ENCODE measurements at regions not wholly inside any gene's neighbourhood (a gene's known extent, or its start where the extent isn't known, plus 50 kb on each side); places are given as distances from the start of the nearest gene placed in this dataset.

DNA sequence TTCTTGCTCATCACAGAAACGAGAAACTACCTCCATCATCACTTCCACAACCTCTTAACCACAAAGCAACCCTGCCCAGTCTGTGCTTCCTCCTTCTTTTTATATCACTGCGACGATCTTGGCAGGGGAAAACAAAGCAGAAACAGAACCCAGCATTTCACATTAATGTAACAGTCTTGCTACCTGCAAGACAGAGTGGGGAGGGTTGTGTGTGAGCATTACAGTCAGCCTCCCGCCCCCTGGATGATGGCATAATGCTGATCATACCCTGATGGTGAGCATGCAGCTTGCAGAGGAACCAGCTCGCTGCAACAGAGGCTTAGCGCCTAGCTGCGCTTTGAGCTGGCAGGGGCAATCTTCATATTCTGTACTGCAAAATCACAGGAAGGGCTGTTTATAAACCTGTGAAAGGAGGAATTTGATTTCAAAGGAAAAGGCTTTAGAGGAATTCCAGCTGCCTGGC is 376.1 kb downstream of the IRS1 start:
- peak; percentile 56 for DNase-seq

DNA sequence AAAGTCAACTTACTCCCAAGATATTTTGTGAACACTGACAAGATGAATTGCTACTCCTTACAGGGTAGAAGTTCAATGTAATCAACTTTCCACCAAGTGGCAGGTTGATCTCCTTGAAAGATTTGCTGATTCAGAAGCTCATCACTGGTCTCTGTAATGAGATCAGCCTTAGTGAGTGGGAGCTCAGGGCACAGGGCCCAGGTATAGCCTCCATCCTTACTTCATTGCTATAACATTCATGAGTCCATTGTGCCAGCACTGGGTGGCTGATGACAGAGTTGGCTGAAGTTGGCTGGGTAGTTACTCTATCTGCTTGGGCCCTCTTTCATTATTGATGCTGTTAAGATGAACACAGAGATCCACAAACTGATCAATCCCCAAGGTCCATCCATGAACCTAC is 379.0 kb downstream of the IRS1 start:
- DNase-seq, result no peak

DNA sequence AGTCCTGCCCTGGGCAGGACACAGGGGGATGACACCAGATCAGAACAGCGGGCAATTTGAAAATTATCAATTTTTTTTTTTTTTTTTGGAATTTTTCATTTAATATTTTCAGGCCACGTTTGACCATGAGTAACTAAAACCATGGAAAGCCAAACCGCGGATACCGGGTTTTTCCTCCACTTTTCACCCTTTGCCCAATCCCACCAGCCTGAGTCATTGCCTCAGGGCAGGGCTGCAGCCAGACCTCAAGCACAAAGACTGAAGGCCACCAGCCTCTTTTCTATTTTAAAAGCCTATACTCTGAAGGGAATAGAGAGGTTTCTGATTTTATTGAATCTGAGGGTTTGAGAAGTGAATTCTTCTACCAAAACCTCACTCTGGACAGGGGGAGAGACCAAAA is 381.1 kb downstream of the IRS1 start:
- DNase-seq, result no peak

DNA sequence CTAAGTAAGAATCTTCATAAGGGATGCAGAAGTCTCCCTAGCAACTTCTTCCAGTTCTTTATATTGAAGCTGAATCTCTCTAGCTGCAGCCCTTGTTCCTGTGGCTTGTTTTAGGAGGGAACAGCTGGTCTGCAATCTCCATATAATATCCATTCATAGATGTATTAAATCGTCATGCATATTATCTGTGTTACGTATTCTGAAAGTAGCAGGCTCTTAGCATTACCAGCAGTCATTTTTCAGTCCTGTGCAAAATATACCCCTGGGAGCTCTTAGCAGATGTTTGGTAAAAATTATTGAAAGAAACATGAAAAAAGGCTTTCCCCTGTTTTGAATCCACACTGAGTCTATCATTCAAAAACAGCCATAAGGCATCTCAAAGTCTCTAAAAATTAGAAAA is 385.3 kb downstream of the IRS1 start:
- DNase-seq, result no peak

DNA sequence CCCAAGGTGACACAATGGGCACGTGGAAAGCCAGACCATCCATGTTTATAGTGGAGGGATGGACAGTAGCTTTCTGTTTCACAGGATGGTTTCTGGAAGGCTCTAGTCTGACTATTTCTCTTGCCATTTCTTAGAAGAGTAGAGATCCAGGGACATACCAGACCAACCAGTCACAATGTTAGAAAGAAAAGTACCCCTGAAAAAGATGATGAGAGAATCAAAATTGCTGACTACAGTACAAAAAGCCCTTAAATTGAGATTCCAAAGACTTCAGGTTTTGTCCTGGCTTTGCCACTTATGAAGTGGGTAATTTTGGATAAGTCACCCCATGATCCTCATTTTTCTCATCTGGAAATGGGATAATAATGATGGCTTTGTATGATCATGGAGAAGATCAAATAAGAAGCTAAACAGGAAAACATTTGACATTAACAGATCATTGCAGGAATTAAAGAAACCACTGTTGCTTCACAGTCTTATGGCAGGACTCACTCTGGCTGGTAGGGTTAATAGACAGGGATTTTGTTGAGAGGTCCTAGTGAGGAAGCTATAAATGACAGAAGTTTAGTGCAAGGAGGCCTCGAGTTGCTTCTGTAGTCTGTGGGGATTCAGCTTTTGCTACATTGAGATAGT is 386.0 kb downstream of the IRS1 start:
- no peak for DNase-seq

DNA sequence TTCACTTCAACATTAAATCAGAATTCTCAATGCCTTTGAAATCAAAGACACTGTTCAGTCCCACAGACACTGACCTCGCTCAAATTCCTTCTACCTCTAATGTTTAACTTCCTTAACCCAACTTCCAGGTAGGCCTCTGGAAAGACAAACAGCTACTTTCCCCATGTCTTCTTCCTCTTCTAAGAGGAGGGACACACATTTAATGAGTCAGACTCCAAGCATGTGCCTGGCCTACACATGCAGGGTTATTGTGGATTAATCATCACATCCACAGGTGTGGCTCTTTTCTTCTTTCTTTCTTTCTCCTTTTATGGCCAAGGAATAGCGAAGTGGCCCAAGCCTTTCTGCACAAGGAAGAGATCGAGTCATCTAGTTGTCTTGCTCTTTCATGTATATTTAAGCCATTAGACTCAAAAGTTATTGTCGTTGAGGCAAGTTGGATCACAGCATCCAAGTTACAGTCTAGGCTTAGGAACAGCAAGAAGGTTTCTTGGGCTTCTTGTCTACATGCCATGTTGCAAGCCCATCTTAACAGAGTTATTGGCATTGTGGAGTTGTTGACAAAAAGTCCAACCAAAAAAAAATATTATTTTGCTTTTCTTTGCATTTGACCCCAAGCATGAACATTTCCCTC is 387.8 kb downstream of the IRS1 start:
- no peak for DNase-seq

DNA sequence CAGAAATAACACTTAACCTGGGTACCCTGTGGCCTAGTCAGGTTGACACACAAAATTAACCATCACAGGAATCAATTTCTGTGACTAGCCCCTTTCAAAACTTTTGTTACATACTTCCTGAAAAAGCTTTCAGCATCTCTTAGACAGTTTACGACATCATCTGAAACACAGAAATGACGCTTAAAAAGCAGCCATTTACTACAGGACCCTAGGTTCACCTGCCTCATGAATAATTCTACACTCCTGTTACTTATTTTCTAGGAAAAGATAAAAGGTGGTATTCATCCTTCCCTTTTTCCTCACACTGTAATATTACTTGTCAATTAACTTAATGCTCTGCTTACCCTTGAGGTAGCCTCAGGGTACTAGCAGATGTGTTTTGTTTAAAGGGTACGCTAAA is 388.4 kb downstream of the IRS1 start:
- no peak for DNase-seq

DNA sequence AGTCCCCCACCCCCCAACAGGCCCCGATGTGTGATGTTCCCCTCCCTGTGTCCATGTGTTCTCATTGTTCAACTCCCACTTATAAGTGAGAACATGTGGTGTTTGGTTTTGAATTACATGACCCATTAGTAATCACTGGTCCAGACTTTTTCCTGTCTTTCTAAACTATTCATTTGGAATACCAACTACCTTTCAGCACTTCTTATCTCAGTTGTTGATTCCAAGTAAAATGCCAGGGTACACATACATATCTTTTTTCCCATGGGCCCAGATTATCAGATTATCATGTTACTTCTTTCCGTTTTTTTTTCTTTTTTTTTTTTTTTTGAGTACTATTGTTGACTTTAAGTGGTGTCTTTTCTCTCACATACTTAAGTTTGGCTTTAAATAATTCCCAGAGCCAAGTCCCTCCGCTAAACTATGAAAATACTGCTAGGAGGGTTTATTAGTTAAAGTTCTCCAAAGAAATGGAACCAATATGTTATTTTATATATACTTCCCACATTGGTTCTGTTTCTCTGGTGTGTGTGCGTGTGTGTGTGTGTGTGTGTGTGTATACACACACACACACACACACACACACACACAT is 389.3 kb downstream of the IRS1 start:
- DNase-seq, result no peak

DNA sequence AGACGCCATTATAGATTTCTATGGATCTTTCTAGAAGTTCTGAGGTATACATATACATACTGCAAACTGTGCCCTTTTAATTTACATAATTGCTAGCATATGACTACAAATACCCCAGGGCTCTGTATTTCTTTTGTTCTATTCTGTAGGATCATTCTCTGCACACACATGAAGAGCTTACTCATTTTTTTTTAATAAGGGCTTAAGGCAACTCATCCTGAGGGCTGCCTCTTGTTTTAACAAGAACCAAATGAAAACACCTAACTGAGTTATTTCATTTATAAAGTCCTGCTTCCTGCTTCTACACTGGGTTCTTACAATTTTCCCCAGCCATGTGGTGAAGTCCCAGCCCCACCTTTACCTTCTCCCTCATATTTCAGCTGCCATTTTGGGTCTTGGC is 390.5 kb downstream of the IRS1 start:
- DNase-seq, result no peak

DNA sequence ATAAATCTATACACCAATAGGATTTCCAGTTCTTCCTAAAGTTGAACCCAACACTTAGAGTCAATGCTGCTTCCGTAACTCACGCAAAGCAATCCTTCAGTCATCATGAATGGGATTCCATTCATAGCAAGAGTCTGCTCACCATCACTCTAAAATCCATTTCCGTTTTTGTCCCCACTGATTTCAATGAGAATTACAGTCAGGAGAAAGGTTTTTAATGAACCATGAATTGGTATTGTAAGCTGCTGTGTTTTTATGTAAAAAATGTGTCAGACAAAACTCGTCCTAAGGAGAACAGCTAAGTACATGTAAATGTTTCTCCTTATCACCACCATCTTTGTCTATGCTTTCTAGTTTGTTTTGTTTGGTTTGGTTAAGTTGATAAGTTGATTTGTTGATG is 391.5 kb downstream of the IRS1 start:
- DNase-seq, result no peak

DNA sequence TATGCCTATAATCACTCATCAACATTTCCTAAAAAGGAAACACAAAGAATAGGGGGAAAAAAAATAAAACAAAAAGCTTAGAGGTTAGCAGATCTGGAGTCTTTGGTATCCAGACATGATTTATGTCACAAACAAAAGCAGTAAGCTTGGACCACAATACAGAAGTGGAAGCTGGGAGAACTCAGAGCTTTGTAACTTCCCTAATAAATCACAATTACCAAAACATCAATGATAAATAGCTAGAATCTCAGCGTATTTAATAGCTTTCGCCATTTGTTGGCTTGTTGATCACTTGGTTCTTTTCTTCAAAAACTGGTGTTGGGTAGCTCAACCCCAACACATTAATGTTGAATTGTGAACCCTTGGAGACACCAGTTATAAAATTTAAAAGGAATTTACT is 392.5 kb downstream of the IRS1 start:
- no peak for DNase-seq

DNA sequence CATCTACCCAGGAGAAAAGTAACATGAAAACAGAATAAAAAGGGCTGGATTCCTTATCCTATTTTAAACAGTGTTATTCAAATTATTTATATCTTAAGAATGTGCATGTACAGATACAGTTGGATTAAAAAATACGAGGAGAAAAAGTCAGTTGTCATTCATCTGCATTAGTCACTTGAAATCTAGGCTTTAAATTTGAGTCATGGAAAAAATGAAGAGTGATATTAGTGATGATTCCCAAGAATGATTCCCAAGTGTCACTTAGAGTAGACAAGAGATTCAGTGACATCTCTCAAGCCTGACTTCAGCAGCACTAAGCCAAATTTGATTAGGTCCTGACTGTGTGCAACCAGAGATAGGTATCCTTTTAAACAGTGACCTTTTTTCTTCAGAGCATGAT is 394.2 kb downstream of the IRS1 start:
- no peak for DNase-seq

DNA sequence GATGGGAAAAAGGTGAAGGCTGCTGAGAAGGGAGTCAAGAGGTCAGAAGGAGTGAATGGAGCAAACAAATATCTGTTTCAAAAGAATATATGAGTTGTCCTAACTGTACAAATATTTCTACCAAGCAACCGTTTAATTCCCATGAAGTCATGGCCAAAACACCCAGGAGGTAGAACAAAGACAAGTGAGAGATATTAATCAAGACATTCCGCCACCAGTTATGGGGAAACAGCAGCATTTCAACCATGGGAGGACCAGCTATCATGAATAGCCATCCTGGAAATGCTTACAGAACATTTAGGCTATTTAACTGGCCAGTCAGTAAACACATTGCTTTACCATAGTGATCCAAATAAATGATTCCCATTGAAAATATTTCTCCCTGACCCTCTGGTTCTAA is 396.3 kb downstream of the IRS1 start:
- no peak for DNase-seq

DNA sequence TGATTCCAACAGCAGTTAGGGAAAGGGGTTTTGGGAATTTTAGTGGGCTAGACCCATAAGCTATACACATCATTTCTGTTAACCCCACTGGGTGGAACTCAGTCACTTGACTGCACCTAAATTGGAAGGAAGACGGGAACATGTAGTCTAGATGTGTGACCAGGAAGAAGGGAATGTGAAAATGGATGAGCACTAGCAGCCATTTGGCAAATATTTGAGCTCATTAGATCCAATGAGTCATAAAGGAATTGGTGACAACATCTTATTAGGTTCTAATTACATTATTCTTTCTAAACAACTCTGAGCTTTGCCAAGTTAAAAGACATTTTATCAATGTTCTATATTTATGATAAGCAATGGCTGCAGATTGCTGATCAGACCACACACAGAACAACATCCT is 400.6 kb downstream of the IRS1 start:
- DNase-seq, result no peak

DNA sequence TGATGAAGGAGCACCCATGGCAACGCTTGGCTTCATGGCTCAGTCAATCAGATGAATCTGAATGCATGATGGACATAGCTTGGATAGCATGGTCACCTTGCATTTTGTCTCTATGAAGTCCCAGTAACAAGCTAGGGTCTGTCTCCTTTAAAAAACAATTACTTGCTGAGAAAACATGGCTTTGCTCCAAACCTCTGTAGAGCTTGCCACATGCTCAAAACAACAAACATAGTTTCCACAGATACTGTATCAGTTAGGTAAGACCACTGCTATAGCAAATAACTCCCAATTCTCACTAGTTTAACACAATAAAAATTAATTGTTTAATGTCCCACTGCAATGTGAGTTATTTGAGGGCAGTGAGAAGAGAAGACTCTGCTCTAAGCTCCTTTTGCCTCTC is 401.0 kb downstream of the IRS1 start:
- no peak for DNase-seq

DNA sequence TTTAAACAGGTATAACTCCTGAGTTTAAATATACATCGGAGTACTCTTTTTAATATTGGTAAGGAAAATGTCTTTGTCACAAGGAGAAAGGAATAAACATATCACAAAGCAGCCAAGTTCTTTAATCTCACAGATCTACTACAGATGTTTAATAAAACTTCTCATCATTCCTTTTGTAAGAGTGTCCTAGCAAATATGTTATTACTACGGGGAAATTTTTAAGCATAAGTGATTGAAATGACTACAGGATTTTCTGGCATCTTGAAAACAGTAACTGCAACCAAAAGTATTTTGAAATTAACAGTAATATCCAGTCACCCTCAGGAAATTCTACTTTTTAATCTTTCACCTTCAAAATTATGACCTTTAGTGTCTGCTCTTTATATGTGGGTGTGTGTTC is 403.1 kb downstream of the IRS1 start:
- no peak for DNase-seq

DNA sequence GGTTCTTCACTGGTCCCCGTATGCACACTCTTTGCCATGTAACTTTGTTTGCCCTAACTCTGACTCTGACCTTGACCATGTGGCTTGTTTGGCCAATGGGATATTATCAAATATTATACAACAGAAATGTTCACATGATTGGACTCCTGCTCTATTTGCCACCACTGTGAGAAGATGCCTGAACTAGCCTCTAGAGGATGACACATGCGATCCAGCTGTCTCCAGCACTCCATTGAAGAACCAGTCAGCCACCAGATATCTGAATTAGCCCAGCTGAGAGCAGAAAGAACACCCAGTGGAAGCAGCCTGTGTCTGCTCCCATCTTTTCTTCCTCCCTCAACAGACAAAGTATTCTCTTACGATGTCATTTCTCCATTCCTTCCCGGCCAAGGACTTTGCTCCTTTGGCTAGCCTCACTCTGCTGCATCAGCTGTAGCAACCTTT is 412.1 kb downstream of the IRS1 start:
- no peak for DNase-seq

DNA sequence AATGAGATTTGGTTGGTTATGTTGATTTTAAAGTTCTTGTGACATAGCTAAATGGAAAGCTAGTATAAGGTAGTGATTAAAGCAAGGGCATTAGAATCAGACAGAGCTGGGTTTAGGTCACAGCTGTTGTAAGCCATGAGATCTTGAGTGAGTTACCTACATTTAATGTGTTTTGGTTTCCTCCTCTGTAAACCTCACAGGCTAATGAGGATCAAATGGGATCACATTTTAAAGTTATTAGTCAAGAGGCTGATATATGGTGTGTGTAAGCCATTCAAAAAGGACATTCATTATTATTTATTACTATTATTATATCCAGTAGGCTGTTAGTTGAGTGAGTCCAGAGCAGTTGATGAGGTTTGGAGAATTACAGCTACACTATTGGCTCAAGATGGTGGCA is 416.2 kb downstream of the IRS1 start:
- DNase-seq, result no peak

DNA sequence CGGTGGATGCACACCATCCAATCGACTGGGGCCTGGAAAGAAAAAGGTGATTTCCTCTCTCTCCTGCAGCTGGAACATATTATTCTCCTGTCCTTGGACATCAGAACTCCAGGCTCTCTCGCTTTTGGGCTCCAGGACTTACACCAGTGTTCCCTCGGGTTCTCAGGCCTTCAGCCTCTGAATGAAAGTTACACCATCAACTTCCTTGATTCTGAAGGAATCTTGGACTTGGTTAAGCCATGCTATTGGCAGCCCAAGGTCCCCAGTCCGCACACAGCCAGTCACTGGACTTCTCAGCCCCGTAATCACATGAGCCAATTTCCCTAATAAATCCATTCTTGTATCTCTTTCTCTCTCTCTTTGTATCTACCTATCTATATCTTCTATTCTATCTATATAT is 418.9 kb downstream of the IRS1 start:
- no peak for DNase-seq

DNA sequence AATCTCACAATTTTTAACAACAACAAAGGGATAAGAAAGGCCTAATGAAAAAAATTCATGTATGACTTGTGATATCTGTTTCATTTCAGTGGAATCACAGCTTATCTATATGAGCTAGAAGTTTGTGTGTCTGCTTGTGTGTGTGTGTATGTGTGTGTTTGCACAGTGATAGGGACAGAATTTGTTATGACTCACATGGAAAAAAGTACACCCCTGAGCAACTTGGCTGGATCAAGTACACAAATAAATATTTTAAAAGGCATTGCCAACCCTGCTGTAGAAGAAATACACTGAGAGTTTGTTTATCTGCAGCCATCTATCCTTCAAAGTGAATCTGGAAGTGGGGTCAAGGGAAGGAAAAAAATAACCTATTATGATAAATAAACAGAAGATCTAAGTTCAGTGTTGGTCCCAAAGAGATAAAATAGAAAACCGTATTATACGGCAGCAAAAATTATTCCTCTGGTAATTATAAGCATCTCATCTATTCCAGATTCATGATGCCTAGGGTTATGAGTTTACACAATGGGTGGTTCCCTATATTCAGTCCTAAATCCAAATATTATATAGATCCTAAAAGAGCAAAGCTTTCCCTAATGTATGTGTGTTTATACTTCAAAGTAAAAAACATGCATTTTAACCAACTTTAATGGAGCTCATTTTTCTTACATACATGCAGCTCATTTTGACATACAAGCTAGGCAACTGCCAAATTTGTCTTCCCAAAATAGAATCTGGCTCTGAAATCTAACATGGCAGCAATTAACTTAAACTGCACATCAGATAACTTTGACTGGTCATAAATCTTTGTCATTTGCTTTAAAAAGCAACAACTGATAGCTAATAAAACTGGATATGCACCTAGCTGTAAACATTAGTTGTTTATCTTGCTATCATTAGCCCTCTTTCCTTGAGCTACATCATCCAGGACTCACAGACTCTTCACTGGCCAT is 420.6 kb downstream of the IRS1 start:
- no peak for DNase-seq

DNA sequence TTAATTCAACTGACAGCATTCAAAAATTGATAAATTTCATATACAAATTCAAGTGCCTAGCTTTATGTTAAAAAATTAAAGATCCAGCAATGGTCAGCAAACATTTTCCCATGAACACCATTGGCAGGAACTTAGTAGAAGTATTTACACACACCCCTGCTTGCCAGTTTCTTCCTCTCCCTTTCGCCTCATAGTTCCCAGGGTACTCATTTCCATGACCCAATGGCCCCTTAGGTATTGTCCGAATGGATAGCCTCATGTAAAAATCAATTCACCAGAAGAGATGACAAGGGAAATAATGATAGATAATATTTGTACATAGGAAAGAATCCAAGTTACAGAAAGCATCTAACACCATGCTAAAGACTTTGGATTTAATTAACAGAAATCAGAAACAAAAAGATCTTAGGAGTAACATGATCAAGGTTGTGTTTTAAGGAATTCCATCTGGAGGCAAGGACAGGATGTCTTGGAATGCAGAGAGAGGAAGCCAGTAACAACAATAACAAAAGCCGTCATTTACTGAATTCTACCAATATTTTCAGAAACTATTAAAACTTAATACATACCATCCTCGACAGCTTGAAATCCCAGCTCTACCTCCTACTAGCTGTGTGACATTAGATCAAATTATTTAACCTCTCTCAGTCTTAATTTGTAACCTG is 423.0 kb downstream of the IRS1 start:
- no peak for DNase-seq

DNA sequence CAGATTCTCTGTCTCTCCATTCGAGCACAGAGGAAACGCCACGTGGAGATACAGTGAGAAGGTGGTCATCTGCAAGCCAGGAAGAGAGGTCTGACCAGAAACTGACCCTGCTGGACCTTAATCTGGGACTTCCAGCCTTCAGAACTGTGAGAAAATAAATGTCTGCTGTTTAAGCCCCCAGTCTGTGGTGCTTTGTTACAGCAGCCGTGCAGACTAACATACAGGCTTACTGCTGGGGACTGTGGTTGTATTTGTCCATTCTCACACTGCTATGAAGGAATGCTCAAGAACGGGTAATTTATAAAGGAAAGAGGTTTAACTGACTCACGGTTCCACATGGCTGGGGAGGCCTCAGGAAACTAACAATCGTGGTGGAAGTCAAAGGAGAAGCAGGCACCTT is 432.7 kb downstream of the IRS1 start:
- no peak for DNase-seq

DNA sequence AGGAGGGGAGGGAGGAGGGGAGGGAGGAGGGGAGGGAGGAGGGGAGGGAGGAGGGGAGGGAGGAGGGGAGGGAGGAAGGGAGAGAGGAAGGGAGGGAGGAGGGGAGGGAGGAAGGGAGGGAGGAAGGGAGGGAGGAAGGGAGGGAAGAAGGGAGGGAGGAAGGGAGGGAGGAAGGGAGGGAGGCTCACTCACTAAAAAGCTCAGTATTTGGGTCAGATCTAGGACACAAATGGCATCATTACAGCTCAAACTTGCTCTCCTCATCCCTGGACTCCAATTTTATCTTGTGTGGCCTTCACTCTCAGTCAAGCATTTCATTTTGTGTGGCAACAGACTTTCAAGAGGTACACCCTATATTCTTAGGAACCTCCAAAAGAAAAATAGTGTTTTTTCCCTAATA is 435.4 kb downstream of the IRS1 start:
- no peak for DNase-seq
